ENCODE measurements at regions not wholly inside any gene's neighbourhood (a gene's known extent, or its start where the extent isn't known, plus 50 kb on each side); places are given as distances from the start of the nearest gene placed in this dataset.
"Not testable (repeated sequence)": the region's sequence is repeated elsewhere in the genome, so short reads cannot be mapped to it uniquely, and the experiment has no call there.

GRCh38 chr18:73535189-73535588 lies 612.4 kb downstream of the FBXO15 start:
- no peak overlapping the region for H3K4me3 ChIP-seq (ENCODE audit: low read depth, low read length)
- DNase-seq (ENCODE audit: low read depth), result no peak

DNA sequence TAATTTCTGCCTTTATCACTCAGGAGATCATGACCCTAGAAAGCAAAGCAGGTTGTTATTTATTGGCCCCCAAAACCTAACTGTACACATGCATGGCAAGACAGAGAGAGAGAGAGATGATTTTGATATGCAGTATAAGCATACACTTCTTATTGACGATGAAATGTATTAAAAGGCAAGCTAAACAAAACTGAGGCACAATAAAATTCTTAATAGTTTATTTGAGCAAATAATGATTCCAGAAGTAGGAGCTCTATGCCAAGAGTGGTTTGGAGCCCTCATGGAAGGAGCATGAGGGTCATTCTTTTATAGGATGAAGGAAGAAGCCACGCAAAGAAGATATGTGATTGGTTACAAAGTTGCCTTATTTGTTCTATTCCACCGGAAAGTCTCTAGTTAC lies 616.0 kb downstream of the FBXO15 start:
- DNase-seq (ENCODE audit: low read depth), result no peak
- no peak overlapping the region for H3K4me3 ChIP-seq (ENCODE audit: low read depth, low read length)

DNA sequence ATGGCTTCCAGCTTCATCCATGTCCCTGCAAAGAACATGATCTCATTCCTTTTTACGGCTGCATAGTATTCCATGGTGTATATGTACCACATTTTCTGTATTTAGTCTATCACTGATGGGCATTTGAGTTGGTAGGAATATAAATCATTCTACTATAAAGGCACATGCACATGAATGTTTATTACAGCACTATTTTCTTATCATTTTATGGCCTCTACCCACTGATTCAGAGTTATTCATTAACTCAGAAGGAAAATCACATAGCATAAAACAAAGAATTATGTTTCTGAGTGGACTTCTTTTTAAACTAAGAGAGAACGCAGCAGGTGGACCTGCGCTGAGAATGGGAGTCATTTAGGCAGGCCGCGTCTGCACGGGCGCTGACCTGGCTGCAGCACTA lies 619.6 kb downstream of the FBXO15 start:
- no peak overlapping the region for H3K4me3 ChIP-seq (ENCODE audit: low read depth, low read length)
- DNase-seq (ENCODE audit: low read depth), result no peak

DNA sequence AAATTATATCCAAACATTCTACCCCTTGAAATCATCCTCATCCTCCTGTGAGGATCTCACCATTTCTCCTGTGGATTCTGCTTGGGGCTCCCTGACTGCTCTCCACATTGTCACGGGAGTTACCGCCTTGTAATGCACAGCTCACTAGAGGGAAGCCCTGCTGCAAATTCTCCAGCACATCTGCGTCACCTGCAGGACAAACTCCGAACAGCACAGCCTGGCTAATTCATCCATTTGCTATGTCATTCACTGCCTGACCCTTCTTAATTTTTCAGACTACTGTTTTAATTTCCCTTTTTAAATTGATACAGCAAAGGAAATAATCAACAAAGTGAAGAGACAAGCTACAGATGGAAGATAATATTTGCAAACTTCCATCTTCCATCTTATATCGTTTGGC lies 627.4 kb downstream of the FBXO15 start:
- no peak overlapping the region for H3K4me3 ChIP-seq (ENCODE audit: low read depth, low read length)
- no peak for DNase-seq (ENCODE audit: low read depth)

DNA sequence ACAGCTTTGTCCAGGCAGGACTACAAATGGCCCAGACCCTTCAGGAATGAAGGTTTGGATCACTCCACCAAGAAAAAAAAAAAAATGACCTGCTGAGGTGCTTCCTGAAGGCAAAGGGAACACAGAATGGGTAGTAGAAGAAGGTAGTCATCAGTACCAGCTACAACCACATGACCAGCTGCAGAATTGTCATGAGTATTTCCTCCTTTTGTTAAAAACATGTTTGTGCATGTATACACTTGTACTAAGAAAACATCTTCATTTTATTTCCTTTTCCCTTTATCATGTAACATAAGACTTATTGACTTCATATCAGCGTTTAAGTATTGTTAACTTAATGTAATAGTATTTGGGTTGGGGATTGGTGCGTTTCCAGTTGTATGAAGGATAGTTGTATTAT lies 631.6 kb downstream of the FBXO15 start:
- not testable (repeated sequence) for H3K4me3 ChIP-seq (ENCODE audit: low read depth, low read length); DNase-seq (ENCODE audit: low read depth)

- no peak overlapping the region for H3K4me3 ChIP-seq (ENCODE audit: low read depth, low read length)
- DNase-seq (ENCODE audit: low read depth), result no peak
Observed at GRCh38 chr18:73514449-73514848, 633.2 kb downstream of the FBXO15 start.

GRCh38 chr18:73511771-73512503 lies 635.7 kb downstream of the FBXO15 start:
- no peak overlapping the region for H3K4me3 ChIP-seq (ENCODE audit: low read depth, low read length)
- peak; percentile 36 for DNase-seq (ENCODE audit: low read depth)

- H3K4me3 ChIP-seq (ENCODE audit: low read depth, low read length), result no peak overlapping the region
- DNase-seq (ENCODE audit: low read depth), result no peak
Observed at GRCh38 chr18:73509460-73509859, 638.2 kb downstream of the FBXO15 start.

GRCh38 chr18:73503326-73503725 lies 635.5 kb upstream of the NETO1 start:
- no peak for DNase-seq (ENCODE audit: low read depth)
- no peak overlapping the region for H3K4me3 ChIP-seq (ENCODE audit: low read depth, low read length)

GRCh38 chr18:73487966-73488365 lies 620.2 kb upstream of the NETO1 start:
- H3K4me3 ChIP-seq (ENCODE audit: low read depth, low read length), result no peak overlapping the region
- DNase-seq (ENCODE audit: low read depth), result peak; percentile 75

DNA sequence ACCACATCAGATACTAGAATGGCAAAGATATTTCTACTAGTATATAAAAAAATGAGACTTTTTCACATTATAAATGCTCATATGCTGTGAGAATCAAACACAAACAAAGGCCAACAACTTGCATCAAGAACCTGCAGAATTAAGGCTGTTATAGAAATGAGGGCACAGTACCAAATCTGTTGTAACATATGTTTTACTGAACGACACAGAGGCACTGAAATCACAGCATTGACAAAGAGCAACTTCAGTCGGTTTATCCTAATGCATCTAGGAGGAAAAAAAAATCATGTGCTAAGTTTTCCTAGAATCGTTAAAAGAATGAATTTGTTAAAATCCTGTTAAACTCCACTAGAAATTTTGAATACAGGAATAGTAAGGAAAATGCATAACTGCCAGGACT lies 617.4 kb upstream of the NETO1 start:
- DNase-seq (ENCODE audit: low read depth), result no peak
- no peak overlapping the region for H3K4me3 ChIP-seq (ENCODE audit: low read depth, low read length)

GRCh38 chr18:73482901-73483300 lies 615.1 kb upstream of the NETO1 start:
- no peak overlapping the region for H3K4me3 ChIP-seq (ENCODE audit: low read depth, low read length)
- DNase-seq (ENCODE audit: low read depth), result no peak

GRCh38 chr18:73479477-73479876 lies 611.7 kb upstream of the NETO1 start:
- peak; percentile 63 for DNase-seq (ENCODE audit: low read depth)
- no peak overlapping the region for H3K4me3 ChIP-seq (ENCODE audit: low read depth, low read length)

- DNase-seq (ENCODE audit: low read depth), result no peak
Observed at GRCh38 chr18:73478191-73478590, 610.4 kb upstream of the NETO1 start.

DNA sequence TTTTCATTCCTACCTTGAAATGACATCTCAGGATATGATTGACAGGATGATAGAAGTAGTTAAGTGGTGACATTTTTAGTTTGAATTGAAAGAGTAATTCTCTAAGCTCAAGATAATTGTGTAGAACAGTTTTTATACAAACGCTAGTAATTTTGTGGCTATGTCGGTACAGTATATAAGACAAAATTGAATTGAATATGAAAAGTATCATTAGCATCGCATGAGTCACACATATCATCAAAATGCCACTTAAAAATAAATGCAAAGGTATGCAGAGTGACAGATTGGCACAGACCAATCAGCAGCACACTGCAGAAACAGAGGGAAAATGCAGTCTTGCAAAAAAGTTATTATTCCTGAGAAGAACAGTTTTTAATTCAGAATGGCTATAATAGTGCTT lies 608.2 kb upstream of the NETO1 start:
- DNase-seq (ENCODE audit: low read depth), result no peak
- no peak overlapping the region for H3K4me3 ChIP-seq (ENCODE audit: low read depth, low read length)

More at GRCh38 chr18:73478191-73478590, 610.4 kb upstream of the NETO1 start:
- no peak overlapping the region for H3K4me3 ChIP-seq (ENCODE audit: low read depth, low read length)

- DNase-seq (ENCODE audit: low read depth), result peak; percentile 81
- no peak overlapping the region for H3K4me3 ChIP-seq (ENCODE audit: low read depth, low read length)
Observed at GRCh38 chr18:73462092-73462491, 594.3 kb upstream of the NETO1 start.

- H3K4me3 ChIP-seq (ENCODE audit: low read depth, low read length), result no peak overlapping the region
- peak; percentile 12 for DNase-seq (ENCODE audit: low read depth)
Observed at GRCh38 chr18:73461780-73462059, 593.9 kb upstream of the NETO1 start.

DNA sequence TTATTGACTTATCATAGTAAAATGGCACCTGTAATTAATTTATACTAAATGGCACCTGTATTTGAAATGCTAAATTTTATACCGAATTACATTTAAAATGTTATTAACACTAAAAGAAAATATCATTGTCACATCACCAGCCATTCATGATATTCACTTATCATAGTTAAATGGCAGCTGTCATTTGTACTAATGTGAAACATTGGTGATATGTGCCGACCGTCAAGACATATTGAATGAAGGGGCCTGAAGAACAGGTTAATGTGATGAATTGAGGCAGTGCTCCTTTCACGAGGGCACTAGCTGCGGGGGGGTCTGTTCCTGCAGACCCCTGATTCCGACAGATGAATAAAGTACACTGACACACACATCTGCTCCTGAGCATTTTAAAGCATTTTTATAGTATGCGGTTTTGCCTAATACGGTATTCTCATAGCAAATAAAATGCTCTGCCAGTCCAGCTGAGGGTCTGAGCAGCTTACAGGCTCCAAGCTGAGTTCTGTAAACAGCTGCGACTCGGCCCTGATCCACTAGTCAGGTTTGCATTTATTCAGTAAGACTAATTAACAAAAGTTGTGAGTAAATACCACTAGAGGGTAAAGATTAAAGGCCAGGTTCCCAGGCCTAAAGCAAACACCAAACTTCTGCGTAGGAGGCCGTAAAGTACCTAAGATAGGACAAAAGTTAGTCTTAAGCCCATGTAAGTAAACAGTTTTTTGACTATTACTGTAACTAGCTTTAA lies 593.4 kb upstream of the NETO1 start:
- DNase-seq (ENCODE audit: low read depth), result no peak
- no peak overlapping the region for H3K4me3 ChIP-seq (ENCODE audit: low read depth, low read length)

- H3K4me3 ChIP-seq (ENCODE audit: low read depth, low read length), result no peak overlapping the region
- DNase-seq (ENCODE audit: low read depth), result no peak
Observed at GRCh38 chr18:73458186-73458964, 590.6 kb upstream of the NETO1 start.

GRCh38 chr18:73456643-73457042 lies 588.9 kb upstream of the NETO1 start:
- DNase-seq (ENCODE audit: low read depth), result no peak
- no peak overlapping the region for H3K4me3 ChIP-seq (ENCODE audit: low read depth, low read length)

DNA sequence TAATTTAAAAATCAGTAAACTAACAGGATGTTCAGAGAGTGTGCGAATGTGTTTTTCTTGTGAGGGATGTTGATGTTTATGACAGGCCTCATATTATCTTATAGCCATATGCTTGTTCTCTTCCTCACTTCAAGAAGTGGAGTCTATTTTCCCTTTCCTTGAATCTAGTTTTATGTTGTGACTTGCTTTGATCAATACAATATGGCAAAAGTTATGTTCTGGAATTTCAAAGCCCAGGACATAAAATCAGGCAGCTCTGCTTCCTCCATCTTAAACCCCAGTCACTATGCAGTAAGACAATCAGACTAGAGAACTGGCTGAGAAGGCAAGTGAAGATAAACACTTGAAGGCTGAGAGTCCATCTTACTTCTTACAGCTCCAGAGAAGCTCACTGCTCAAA lies 585.1 kb upstream of the NETO1 start:
- H3K4me3 ChIP-seq (ENCODE audit: low read depth, low read length), result no peak overlapping the region
- DNase-seq (ENCODE audit: low read depth), result no peak

Data from skeletal muscle cell (primary cell).